ENCODE measurements at regions not wholly inside any gene's neighbourhood (a gene's known extent, or its start where the extent isn't known, plus 50 kb on each side); places are given as distances from the start of the nearest gene placed in this dataset.
"Not testable (repeated sequence)": the region's sequence is repeated elsewhere in the genome, so short reads cannot be mapped to it uniquely, and the experiment has no call there.

GRCh38 chr1:95640746-95641145 is 406.7 kb downstream of the RWDD3 start:
- Mint-ChIP-seq H3K4me3 (ENCODE audit: low read depth, unreplicated experiment) (no peak overlapping the region), H3K36me3 (ENCODE audit: insufficient read depth, unreplicated experiment) (no peaks in the 10 kb centered on the region), H3K9me3 (ENCODE audit: low read depth, unreplicated experiment) (peaks cover 4% of the 10 kb centered on the region)

GRCh38 chr1:95641386-95641785 is 407.4 kb downstream of the RWDD3 start:
- intact Hi-C loops (cut with micrococcal nuclease; ENCODE audit: unreplicated experiment): no loop called here
- peaks cover 20% of the 10 kb centered on the region for H3K4me1 Mint-ChIP-seq (ENCODE audit: low read depth, unreplicated experiment)
- H3K36me3 Mint-ChIP-seq (ENCODE audit: insufficient read depth, unreplicated experiment): no peaks in the 10 kb centered on the region
- CTCF ChIA-PET: no interaction called here
- no TSS peak for BruUV-seq (replicated peaks)
- peaks cover 4% of the 10 kb centered on the region for H3K9me3 Mint-ChIP-seq (ENCODE audit: low read depth, unreplicated experiment)
- no peaks in the 10 kb centered on the region for H3K27me3 Mint-ChIP-seq (ENCODE audit: unreplicated experiment)
- no peak for DNase-seq
- TF ChIP-seq CTCF (IDR thresholded peaks at IDR 0.05; ENCODE audit: unreplicated experiment): no peak
- no peak overlapping the region for H3K4me3 Mint-ChIP-seq (ENCODE audit: low read depth, unreplicated experiment)
- no peak overlapping the region for H3K27ac Mint-ChIP-seq (ENCODE audit: unreplicated experiment)

More at GRCh38 chr1:95640746-95641145, 406.7 kb downstream of the RWDD3 start:
- Mint-ChIP-seq H3K27ac (ENCODE audit: unreplicated experiment) (no peak overlapping the region), H3K4me1 (ENCODE audit: low read depth, unreplicated experiment) (peaks cover 20% of the 10 kb centered on the region), H3K27me3 (ENCODE audit: unreplicated experiment) (no peaks in the 10 kb centered on the region)
- peak; percentile 82 for DNase-seq
- no TSS peak for BruUV-seq (replicated peaks)
- intact Hi-C loops (cut with micrococcal nuclease; ENCODE audit: unreplicated experiment): no loop called here
- no peak for TF ChIP-seq CTCF (IDR thresholded peaks at IDR 0.05; ENCODE audit: unreplicated experiment)
- CTCF ChIA-PET: interaction anchor here (1.1 kb wide), 1 partner anchor 10 kb away, joined by 3 read pairs; no protein-coding TSS in a partner anchor

GRCh38 chr1:95642035-95642434 is 408.0 kb downstream of the RWDD3 start:
- no peaks in the 10 kb centered on the region for H3K27me3 Mint-ChIP-seq (ENCODE audit: unreplicated experiment)
- no peak overlapping the region for H3K27ac Mint-ChIP-seq (ENCODE audit: unreplicated experiment)
- BruUV-seq (replicated peaks): no TSS peak
- CTCF ChIA-PET: no interaction called here
- DNase-seq: no peak
- no peak overlapping the region for H3K4me3 Mint-ChIP-seq (ENCODE audit: low read depth, unreplicated experiment)
- peaks cover 20% of the 10 kb centered on the region for H3K4me1 Mint-ChIP-seq (ENCODE audit: low read depth, unreplicated experiment)
- TF ChIP-seq CTCF (IDR thresholded peaks at IDR 0.05; ENCODE audit: unreplicated experiment): no peak
- H3K36me3 Mint-ChIP-seq (ENCODE audit: insufficient read depth, unreplicated experiment): no peaks in the 10 kb centered on the region
- H3K9me3 Mint-ChIP-seq (ENCODE audit: low read depth, unreplicated experiment): peaks cover 10% of the 10 kb centered on the region
- intact Hi-C loops (cut with micrococcal nuclease; ENCODE audit: unreplicated experiment): no loop called here

GRCh38 chr1:95643071-95643470 is 409.1 kb downstream of the RWDD3 start:
- BruUV-seq (replicated peaks): no TSS peak
- CTCF ChIA-PET: no interaction called here

GRCh38 chr1:95645126-95645525 is 411.1 kb downstream of the RWDD3 start:
- H3K4me1 Mint-ChIP-seq (ENCODE audit: low read depth, unreplicated experiment): peaks cover 20% of the 10 kb centered on the region
- BruUV-seq (replicated peaks); intact Hi-C loops (cut with micrococcal nuclease; ENCODE audit: unreplicated experiment); DNase-seq; H3K4me3 Mint-ChIP-seq (ENCODE audit: low read depth, unreplicated experiment); H3K27me3 Mint-ChIP-seq (ENCODE audit: unreplicated experiment); CTCF ChIA-PET; H3K36me3 Mint-ChIP-seq (ENCODE audit: insufficient read depth, unreplicated experiment); H3K27ac Mint-ChIP-seq (ENCODE audit: unreplicated experiment): not testable (repeated sequence)
- peaks cover 11% of the 10 kb centered on the region for H3K9me3 Mint-ChIP-seq (ENCODE audit: low read depth, unreplicated experiment)

More at GRCh38 chr1:95643071-95643470, 409.1 kb downstream of the RWDD3 start:
- DNase-seq: no peak
- no peaks in the 10 kb centered on the region for H3K36me3 Mint-ChIP-seq (ENCODE audit: insufficient read depth, unreplicated experiment)
- H3K27ac Mint-ChIP-seq (ENCODE audit: unreplicated experiment): no peak overlapping the region
- no peak overlapping the region for H3K4me3 Mint-ChIP-seq (ENCODE audit: low read depth, unreplicated experiment)
- H3K4me1 Mint-ChIP-seq (ENCODE audit: low read depth, unreplicated experiment): peaks cover 20% of the 10 kb centered on the region
- intact Hi-C loops (cut with micrococcal nuclease; ENCODE audit: unreplicated experiment): no loop called here
- H3K27me3 Mint-ChIP-seq (ENCODE audit: unreplicated experiment): no peaks in the 10 kb centered on the region
- H3K9me3 Mint-ChIP-seq (ENCODE audit: low read depth, unreplicated experiment): peaks cover 11% of the 10 kb centered on the region
- no peak for TF ChIP-seq CTCF (IDR thresholded peaks at IDR 0.05; ENCODE audit: unreplicated experiment)

All from Calu3 (cell line).